Astrocyte (in vitro differentiated cells and primary cell): ENCODE measurements at regions not wholly inside any gene's neighbourhood (a gene's known extent, or its start where the extent isn't known, plus 50 kb on each side); places are given as distances from the start of the nearest gene placed in this dataset.
"Not testable (repeated sequence)": the region's sequence is repeated elsewhere in the genome, so short reads cannot be mapped to it uniquely, and the experiment has no call there.

Experiments used
- EZH2 ChIP-seq: IDR thresholded peaks from 2 replicates; pipeline ENCODE4 v1.6.1; 2012; ENCODE audit warnings: mild to moderate bottlenecking, low read length, inconsistent platforms; ENCODE audit not compliant: insufficient read depth
- TF ChIP-seq, protein P1 (sequence below): IDR thresholded peaks from 2 replicates; pipeline ENCODE4 v1.5.1; 2011; ENCODE audit warnings: low read depth, mild to moderate bottlenecking, inconsistent platforms, low read length, moderate library complexity; ENCODE audit not compliant: insufficient read depth

DNA sequence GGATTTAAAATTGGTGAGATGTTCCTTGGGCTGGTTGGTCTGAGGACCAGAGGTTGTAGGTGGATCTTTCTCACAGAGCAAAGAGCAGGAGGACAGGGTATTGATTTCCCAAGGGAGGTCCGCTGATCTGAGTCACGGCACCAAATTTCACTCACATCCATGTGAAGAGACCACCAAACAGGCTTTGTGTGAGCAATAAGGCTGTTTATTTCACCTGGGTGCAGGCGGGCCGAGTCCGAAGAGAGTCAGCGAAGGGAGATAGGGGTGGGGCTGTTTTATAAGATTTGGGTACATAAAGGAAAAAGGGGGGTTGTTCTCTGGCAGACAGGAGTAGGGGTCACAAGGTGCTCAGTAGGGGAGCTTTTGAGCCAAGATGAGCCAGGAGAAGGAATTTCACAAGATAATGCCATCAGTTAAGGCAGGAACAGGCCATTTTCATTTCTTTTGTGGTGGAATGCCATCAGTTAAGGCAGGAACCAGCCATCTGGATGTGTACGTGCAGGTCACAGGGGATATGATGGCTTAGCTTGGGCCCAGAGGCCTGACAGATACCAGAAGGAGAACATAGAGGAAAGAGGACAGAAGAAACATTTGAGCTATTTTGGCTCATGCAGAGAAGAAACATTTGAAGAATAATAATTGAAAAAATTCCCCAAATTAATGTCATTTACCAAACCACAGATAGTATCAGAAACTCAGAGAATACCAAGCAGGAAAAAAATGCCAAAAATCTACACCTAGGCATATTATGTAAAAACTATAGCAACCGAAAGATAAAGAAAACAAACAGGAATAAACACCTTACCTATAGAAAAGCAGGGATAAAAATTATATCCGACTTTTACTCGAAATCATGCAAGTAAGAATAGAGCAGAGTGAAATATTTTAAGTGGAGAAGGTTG, 585.2 kb upstream of the MDGA2 start:
- TF ChIP-seq, protein P1, sequence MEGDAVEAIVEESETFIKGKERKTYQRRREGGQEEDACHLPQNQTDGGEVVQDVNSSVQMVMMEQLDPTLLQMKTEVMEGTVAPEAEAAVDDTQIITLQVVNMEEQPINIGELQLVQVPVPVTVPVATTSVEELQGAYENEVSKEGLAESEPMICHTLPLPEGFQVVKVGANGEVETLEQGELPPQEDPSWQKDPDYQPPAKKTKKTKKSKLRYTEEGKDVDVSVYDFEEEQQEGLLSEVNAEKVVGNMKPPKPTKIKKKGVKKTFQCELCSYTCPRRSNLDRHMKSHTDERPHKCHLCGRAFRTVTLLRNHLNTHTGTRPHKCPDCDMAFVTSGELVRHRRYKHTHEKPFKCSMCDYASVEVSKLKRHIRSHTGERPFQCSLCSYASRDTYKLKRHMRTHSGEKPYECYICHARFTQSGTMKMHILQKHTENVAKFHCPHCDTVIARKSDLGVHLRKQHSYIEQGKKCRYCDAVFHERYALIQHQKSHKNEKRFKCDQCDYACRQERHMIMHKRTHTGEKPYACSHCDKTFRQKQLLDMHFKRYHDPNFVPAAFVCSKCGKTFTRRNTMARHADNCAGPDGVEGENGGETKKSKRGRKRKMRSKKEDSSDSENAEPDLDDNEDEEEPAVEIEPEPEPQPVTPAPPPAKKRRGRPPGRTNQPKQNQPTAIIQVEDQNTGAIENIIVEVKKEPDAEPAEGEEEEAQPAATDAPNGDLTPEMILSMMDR: not testable (repeated sequence)
- TF ChIP-seq EZH2: not testable (repeated sequence)
